HG02973 (cell line): ENCODE measurements at regions not wholly inside any gene's neighbourhood (a gene's known extent, or its start where the extent isn't known, plus 50 kb on each side); places are given as distances from the start of the nearest gene placed in this dataset.
"Not testable (repeated sequence)": the region's sequence is repeated elsewhere in the genome, so short reads cannot be mapped to it uniquely, and the experiment has no call there.

ENCODE experiments used
- ATAC-seq: cut with Tn5 transposase; IDR thresholded peaks from one replicate; pipeline ENCODE4 v1.9.1; 2021; ENCODE audit warnings: moderate library complexity; ENCODE audit not compliant: unreplicated experiment

DNA sequence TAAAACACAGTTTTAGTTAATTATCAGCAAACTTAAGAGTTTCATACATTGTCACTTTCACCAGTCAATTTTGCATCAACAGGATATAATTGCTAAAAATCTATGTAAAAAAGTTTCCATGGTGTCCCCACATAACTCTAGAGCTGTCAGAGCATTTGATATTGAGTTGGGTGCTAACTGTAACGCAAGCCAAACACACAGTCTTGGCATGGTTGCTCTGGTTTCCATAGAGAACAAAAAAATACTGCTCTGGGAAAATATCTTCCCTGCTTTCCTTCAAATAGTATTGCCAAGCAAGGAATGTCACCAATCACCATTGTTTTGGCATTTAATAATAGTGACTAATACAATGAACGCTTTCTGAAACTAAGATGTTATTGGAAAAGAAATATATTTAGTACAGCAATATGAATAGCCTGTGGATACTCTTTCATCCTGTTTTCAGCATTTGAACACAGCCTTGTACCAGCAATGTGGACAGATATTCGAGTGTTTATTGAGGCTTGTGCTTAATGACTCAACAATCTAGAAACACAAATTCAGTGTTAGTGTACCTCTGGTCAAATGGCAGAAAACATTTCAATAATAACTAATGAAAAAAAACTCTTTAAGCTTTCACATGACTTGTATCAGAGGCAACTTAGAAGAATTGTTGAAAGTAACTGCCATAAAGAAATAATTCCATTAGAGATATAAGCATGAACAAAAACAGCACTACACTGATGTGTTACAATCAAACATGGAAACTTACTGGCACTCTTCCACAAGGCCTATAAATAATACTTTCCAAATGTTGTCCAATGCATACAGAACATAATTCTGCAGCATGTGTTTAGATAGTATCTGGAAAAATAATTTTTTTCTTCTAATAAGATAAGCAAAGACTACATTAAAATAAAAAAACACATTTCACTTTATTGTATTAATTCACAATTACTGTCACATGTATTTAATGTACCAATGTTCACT lies 1469.5 kb upstream of the CELF2 start:
- ATAC-seq, result no peak

DNA sequence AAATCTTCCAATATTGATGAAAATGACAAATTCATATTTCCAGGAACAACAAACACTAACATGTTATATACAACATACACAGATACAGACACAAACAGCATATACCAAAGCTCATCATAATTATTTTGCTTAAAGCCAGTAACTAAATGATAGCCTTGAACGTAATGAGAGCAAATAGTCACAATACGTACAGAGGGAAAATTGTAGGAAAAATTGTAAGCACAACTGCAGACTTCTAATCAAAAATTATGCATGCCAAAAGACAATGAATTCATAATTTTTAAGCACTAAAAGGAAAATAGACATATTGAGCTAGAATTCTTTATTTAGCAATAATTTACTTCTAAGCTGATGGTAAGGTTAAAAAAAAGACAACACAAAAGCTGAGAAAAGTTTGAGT lies 1466.9 kb upstream of the CELF2 start:
- no peak for ATAC-seq

GRCh38 chr10:9554321-9554720 lies 1463.4 kb upstream of the CELF2 start:
- ATAC-seq, result no peak

- ATAC-seq, result no peak
Observed at GRCh38 chr10:9560976-9561375, 1456.7 kb upstream of the CELF2 start.

DNA sequence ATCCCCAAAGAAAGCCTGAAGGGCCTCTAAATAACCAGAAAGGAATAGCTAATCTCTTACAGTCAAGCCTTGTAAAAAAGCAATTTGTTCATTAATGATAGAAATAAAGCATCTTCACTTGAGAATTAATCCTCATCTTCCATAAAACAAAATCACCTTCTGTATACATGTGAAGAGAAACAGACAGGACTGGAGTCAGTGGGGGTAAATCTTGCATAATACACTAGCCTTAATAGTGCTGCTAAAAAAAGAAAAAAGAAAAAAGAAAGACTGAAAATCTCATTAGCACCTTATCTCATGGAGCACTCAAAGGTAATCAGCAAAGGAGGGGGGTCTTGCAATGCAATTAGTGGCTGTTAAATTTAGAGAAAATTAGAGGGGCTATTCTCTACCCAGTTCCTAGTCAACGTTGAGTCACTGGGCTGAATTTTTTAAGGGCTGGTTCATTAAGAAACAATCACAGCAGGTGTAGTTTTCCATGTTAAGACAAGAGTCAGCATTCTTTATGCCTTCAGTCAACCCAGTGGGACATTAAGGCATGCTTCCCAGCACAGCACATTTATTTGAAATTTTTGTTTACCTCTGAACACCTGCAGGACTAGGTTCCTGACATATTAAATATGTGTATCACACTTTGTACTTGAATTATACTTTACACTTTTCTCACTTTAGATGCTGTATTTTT lies 1455.7 kb upstream of the CELF2 start:
- ATAC-seq, result no peak

- ATAC-seq, result no peak
Observed at GRCh38 chr10:9577746-9578145, 1439.9 kb upstream of the CELF2 start.

DNA sequence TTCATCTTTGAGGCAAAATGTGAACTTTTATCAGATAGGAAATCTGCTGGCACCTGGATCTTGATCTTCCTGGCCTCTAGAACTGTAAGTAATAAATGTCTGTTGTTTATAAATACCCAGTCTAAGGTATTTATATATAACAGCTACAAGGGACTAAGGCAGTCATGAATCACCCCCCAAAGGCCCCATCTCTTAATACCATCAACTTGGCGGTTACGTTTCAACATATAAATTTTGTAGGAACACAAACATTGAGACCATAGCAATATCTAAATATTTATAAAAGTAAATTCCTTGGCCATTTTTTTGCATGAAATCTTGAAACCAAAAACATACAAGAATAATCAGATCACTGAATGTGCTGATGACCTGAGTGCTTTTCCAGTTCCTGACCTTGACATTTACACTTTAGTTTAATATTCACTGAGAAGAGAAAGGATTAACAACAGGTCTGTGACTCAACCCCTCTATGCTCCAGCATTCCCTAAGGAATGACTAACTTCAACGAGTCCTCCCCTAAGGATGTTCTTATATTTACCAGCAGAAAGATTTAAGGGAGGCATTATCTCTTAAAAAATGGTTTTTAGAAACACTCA lies 1438.5 kb upstream of the CELF2 start:
- no peak for ATAC-seq

GRCh38 chr10:9582803-9583202 lies 1434.9 kb upstream of the CELF2 start:
- ATAC-seq, result not testable (repeated sequence)

DNA sequence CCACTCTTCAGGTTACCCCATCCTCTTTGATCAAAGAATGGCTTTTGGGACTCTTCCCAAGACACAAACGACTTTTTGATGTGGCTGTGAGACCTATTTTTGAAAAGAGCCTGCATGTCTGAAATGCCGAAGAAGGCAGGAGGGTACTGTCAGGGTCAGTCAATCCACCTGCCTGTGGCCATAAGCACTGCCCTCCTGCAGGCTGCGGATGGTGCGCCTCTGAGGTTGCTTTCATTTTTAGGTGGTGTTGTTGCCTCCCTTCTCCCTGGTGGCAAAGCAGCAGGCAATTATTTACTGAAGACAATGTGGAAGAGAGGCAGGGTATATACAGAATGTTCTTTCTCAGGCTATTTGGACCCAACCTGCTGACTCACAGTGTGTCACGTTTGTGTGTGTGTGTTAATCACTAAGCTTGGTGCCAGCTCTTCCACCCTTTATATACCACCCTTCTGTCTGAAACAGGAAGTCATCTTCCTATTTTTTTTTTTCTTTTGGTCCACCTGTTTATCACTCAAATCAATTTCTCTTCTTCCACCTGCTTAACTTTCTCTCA lies 1421.2 kb upstream of the CELF2 start:
- no peak for ATAC-seq

DNA sequence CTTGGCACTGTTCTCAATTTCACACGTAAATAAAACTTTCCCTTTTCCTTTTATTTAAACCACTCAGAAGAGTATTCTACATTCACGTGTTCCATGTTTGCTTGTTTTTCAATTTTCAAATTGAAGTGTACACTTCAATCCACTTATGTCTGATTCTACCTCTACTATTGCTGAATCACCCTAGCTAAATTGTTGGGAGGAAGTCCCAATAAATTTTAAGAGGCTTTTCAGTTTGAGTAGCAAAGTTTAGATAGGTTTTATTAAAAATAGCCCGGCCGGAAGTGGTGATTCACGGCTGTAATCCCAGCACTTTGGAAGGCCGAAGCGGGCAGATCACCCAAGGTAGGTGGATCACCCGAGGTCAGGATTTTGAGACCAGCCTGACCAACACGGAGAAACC lies 1414.7 kb upstream of the CELF2 start:
- ATAC-seq, result no peak

GRCh38 chr10:9603972-9604371 lies 1413.7 kb upstream of the CELF2 start:
- no peak for ATAC-seq

DNA sequence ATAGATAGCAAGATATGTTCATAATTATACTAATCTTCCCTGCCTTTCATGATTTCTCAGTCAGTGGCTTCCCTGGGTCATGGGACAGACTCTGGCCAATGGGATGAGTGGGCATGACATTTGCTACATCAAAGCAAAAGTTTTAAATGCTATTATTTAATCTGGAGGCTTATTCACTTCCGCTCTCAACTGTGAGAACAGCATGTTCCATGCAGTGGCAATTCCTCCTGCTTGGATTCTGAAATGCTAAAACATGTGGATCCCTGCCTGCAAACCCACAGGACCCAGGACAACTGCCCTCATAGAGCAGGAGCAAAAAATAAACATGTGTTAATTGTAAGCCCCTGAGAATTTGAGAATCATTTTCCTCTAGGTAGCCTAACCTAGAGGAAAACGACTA lies 1412.4 kb upstream of the CELF2 start:
- no peak for ATAC-seq

GRCh38 chr10:9608602-9609001 lies 1409.1 kb upstream of the CELF2 start:
- ATAC-seq, result no peak

- peak; percentile 88 for ATAC-seq
Observed at GRCh38 chr10:9613338-9614075, 1404.2 kb upstream of the CELF2 start.

DNA sequence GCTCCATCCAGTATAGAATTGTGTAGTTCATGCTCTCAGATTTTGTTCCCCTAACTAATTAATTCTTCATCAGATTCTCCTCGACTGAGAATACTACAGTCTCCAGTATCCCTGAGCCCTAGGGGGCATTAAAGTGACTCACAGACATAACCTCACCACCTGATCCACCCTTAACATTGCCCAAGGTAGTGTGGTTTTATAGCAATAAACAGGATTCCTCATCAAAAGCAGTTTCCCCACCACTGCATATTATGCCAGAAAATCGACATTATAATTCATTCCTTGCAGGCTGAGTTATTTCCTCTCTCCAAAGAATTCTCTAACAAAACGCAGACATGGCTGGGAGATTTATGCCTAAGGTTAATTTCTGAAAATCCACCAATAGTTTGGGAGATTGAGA lies 1402.5 kb upstream of the CELF2 start:
- ATAC-seq, result no peak

DNA sequence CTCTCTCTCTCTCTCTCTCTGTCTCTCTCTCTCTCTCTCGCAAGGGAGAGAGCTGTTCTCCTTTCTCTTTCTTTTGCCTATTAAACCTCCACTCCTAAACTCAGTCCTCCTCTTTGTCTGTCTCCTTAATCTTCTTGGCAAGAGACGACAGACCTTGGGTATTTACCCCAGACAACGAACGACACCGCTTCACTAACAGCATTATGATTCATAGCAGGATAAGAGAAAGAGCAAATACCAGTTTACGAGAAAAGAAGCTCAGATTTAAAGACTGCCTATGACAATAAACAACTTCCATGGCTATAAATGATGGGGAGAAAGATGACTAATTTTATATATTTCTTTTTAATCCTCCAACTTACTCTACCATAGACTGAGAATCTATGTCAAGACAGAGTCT lies 1396.5 kb upstream of the CELF2 start:
- no peak for ATAC-seq

DNA sequence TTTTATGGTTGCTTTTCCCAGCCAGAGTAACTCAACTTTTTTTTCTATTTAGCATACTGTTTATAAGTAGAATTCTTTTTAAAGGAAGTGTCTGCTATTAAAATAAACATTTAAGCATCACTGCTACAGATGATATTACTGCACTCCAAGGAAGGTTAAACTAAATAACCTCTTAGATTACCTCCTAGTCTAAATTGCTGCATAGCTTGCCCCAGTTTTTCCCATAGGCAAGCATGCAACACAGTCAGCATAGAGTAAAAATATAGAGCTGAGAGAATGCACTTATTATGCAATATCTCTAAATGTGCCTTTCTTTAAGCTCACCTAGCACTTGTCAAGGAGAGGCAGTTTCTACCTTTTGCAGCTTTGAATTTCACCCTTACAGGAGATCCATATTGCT lies 1392.4 kb upstream of the CELF2 start:
- no peak for ATAC-seq

DNA sequence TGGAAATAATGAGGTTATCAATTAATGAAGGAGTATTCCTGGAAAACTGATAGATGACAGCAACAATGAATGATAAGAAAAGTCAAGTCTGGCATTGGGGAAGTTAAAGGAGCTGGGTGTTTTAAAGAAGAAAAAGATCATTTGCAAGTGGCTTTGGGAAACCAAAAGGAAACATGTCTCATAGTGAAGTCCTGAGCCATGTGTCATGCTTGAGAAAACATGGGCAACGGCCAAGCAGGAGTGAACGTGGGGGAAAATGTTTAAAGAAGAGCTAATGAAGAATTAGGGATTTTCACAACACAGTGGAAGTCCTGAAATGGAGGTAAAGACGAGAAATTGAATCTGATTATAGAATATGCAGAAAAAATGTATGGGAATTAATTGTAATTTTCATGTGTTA lies 1383.2 kb upstream of the CELF2 start:
- ATAC-seq, result no peak

DNA sequence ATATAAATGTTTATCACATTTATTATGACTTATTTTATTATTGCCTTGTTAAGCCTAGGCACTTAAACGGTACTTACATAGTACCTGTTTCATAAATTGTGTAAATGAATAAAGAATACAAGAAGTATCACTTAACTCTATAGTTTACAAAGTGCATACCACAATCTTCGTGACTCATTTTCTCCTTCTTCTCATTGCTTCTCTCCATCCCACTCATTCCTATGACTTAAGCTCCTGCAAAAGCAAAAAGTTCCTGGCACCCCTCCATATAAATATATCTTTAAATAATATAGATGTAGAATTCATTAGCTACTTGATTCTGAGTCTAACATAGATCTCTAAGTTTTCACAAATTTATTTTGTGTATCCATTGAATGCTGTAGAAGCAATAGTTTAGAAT lies 1382.0 kb upstream of the CELF2 start:
- ATAC-seq, result no peak

DNA sequence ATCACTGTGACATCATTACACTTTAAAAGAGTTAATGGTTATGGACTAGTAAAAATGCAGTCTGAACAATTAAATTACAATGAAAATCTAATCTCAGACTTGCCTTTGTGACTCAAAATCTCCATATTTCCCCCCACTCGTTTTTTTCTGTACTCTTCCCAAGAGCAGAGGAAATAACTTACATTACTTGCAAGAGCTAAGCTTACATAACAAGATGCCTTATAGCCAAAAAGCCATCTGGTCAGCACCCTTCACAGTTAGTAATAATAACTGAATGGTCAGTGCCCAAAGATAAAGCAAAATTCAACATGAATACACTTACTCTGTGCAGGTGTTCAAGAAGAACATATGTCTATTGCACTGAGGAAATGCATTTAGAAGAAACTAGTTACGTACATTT lies 1381.5 kb upstream of the CELF2 start:
- ATAC-seq, result no peak

DNA sequence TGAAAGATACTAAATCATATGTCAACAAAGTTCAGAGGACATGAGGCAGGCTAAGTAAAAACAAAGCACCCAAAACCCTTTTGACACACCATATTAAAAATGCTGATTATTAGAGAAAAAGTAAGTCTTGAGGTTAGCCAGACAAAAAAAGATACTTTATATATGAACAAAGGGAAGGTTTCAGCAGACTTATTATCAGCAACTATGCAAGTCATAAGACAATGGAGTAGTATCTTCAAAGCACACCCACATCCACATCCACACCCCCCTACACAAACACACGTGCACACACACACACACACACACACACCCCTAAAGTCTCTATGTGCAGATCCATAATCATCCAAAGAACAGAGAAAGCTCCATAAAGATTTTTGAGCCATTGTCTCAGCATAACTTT lies 1373.9 kb upstream of the CELF2 start:
- no peak for ATAC-seq
